WERI-Rb-1 (cell line): ENCODE measurements at regions not wholly inside any gene's neighbourhood (a gene's known extent, or its start where the extent isn't known, plus 50 kb on each side); places are given as distances from the start of the nearest gene placed in this dataset.

Experiments used
- DNase-seq: peaks from one replicate; pipeline ENCODE4 v3.0.0-alpha.2; 2020
- H3K27ac ChIP-seq: fragments of 250-450 bp; sonication (Bioruptor Pico); 2 replicates; pipeline ENCODE4 v1.5.1; 2020; ENCODE audit warnings: mild to moderate bottlenecking, moderate library complexity
- H3K27me3 ChIP-seq: fragments of 250-450 bp; sonication (Bioruptor Pico); 2 replicates; pipeline ENCODE4 v1.5.1; 2021; ENCODE audit warnings: mild to moderate bottlenecking, low read depth, moderate library complexity; ENCODE audit not compliant: insufficient read depth, severe bottlenecking
- H3K36me3 ChIP-seq: fragments of 250-450 bp; sonication (Bioruptor Pico); 2 replicates; pipeline ENCODE4 v1.5.1; 2020; ENCODE audit warnings: mild to moderate bottlenecking, moderate library complexity
- H3K4me3 ChIP-seq: 2 replicates; pipeline ENCODE4 v1.5.1; 2011; ENCODE audit warnings: low read depth, mild to moderate bottlenecking, control low read depth, low read length
- H3K9me3 ChIP-seq: fragments of 250-450 bp; sonication (Bioruptor Pico); 2 replicates; pipeline ENCODE4 v1.5.1; 2021; ENCODE audit warnings: mild to moderate bottlenecking, moderate library complexity; ENCODE audit not compliant: severe bottlenecking
- CTCF ChIP-seq: IDR thresholded peaks from 2 replicates; pipeline ENCODE4 v1.5.1; 2011; ENCODE audit warnings: low read depth, mild to moderate bottlenecking, control low read depth, inconsistent platforms, low read length

- H3K27ac ChIP-seq, result no peak overlapping the region
- no peak for TF ChIP-seq CTCF
Measured at GRCh38 chr7:130823060-130823459, 89.1 kb upstream of the KLF14 start.

GRCh38 chr7:130825819-130826218 lies 91.8 kb upstream of the KLF14 start:
- H3K4me3 ChIP-seq, result no peak overlapping the region
- peaks cover 10% of the 10 kb centered on the region for H3K9me3 ChIP-seq
- H3K27ac ChIP-seq, result no peak overlapping the region
- no peaks in the 10 kb centered on the region for H3K27me3 ChIP-seq
- no peak for DNase-seq
- H3K36me3 ChIP-seq, result no peaks in the 10 kb centered on the region
- TF ChIP-seq CTCF, result no peak

More at GRCh38 chr7:130823060-130823459, 89.1 kb upstream of the KLF14 start:
- Histone ChIP-seq H3K36me3 (no peaks in the 10 kb centered on the region), H3K27me3 (no peaks in the 10 kb centered on the region), H3K9me3 (peaks cover 9% of the 10 kb centered on the region), H3K4me3 (no peak overlapping the region)
- no peak for DNase-seq

- Histone ChIP-seq H3K27ac (no peak overlapping the region), H3K4me3 (no peak overlapping the region), H3K27me3 (no peaks in the 10 kb centered on the region), H3K9me3 (peaks cover 10% of the 10 kb centered on the region), H3K36me3 (no peaks in the 10 kb centered on the region)
- no peak for DNase-seq
- TF ChIP-seq CTCF, result no peak
Measured at GRCh38 chr7:130829415-130829814, 95.4 kb upstream of the KLF14 start.

GRCh38 chr7:130831322-130831721 lies 97.3 kb upstream of the KLF14 start:
- TF ChIP-seq CTCF, result no peak
- Histone ChIP-seq H3K4me3 (no peak overlapping the region), H3K9me3 (peaks cover 8% of the 10 kb centered on the region), H3K27me3 (no peaks in the 10 kb centered on the region), H3K36me3 (no peaks in the 10 kb centered on the region), H3K27ac (no peak overlapping the region)
- DNase-seq, result no peak

- no peak for DNase-seq
- no peaks in the 10 kb centered on the region for H3K36me3 ChIP-seq
- H3K27me3 ChIP-seq, result no peaks in the 10 kb centered on the region
Measured at GRCh38 chr7:130831817-130832481, 97.9 kb upstream of the KLF14 start.

More at GRCh38 chr7:130831817-130832481, 97.9 kb upstream of the KLF14 start:
- peak; percentile 31 for TF ChIP-seq CTCF
- Histone ChIP-seq H3K27ac (no peak overlapping the region), H3K9me3 (peaks cover 7% of the 10 kb centered on the region), H3K4me3 (no peak overlapping the region)
